CD4-positive, CD25-positive, alpha-beta regulatory T cell (primary cell): ENCODE measurements at regions not wholly inside any gene's neighbourhood (a gene's known extent, or its start where the extent isn't known, plus 50 kb on each side); places are given as distances from the start of the nearest gene placed in this dataset.

Experiments
- ATAC-seq, 2 donors: fragments of 150-1000 bp; cut with Tn5 transposase; one replicate each; pipeline ENCODE4 v1.10.0; 2021; ENCODE audit warnings: low read depth in 2 of 2, moderate number of reproducible peaks in 2 of 2, moderate library complexity in 1 of 2
- DNase-seq, 3 donors: peaks; one replicate each; pipeline versions ENCODE4 v3.0.0 to v3.0.0-alpha.2; 2012 to 2022; ENCODE audit warnings: mixed read lengths in 1 of 3
- H3K27ac ChIP-seq: one replicate; pipeline ENCODE4 v1.7.0; 2013; ENCODE audit warnings: mild to moderate bottlenecking, low read length; ENCODE audit not compliant: insufficient read depth, poor library complexity, severe bottlenecking
- H3K27me3 ChIP-seq: one replicate; pipeline ENCODE4 v1.7.0; 2013; ENCODE audit warnings: low read length; ENCODE audit not compliant: control insufficient read depth, insufficient read depth
- H3K36me3 ChIP-seq: one replicate; pipeline ENCODE4 v1.7.0; 2013; ENCODE audit warnings: mild to moderate bottlenecking, low read length, moderate library complexity; ENCODE audit not compliant: control insufficient read depth, insufficient read depth
- H3K4me1 ChIP-seq: 2 replicates; pipeline ENCODE4 v1.7.0; 2013; ENCODE audit warnings: mild to moderate bottlenecking, low read length; ENCODE audit not compliant: insufficient read depth, control insufficient read depth, poor library complexity, severe bottlenecking
- H3K4me3 ChIP-seq: one replicate; pipeline ENCODE4 v1.7.0; 2013; ENCODE audit warnings: low read depth, mild to moderate bottlenecking, low read length, moderate library complexity
- H3K9me3 ChIP-seq, 2 experiments: 1 replicate in 1 of 2; 2 replicates in 1 of 2; pipeline ENCODE4 v1.7.0; 2013; ENCODE audit warnings: low read length in 2 of 2, mild to moderate bottlenecking in 1 of 2, moderate library complexity in 1 of 2; ENCODE audit not compliant: control insufficient read depth in 2 of 2
- H3K27ac Mint-ChIP-seq, 3 donors: one replicate each; pipeline ENCODE4 v1.8.0; 2020 to 2022; ENCODE audit warnings: mild to moderate bottlenecking in 3 of 3, mixed read lengths in 3 of 3, moderate library complexity in 2 of 3
- H3K27me3 Mint-ChIP-seq: one replicate; pipeline ENCODE4 v1.8.0; 2022; ENCODE audit warnings: mild to moderate bottlenecking, mixed read lengths
- H3K36me3 Mint-ChIP-seq: one replicate; pipeline ENCODE4 v1.8.0; 2020; ENCODE audit warnings: mixed read lengths
- H3K4me1 Mint-ChIP-seq, 4 donors: one replicate each; pipeline ENCODE4 v1.8.0; 2020 to 2022; ENCODE audit warnings: mixed read lengths in 4 of 4, mild to moderate bottlenecking in 1 of 4
- H3K4me3 Mint-ChIP-seq, 4 donors: one replicate each; pipeline ENCODE4 v1.8.0; 2020 to 2022; ENCODE audit warnings: mild to moderate bottlenecking in 4 of 4, mixed read lengths in 4 of 4, moderate library complexity in 3 of 4
- H3K9me3 Mint-ChIP-seq, 7 donors: one replicate each; pipeline ENCODE4 v1.8.0; 2020 to 2022; ENCODE audit warnings: mixed read lengths in 7 of 7, mild to moderate bottlenecking in 3 of 7, moderate library complexity in 2 of 7

DNA sequence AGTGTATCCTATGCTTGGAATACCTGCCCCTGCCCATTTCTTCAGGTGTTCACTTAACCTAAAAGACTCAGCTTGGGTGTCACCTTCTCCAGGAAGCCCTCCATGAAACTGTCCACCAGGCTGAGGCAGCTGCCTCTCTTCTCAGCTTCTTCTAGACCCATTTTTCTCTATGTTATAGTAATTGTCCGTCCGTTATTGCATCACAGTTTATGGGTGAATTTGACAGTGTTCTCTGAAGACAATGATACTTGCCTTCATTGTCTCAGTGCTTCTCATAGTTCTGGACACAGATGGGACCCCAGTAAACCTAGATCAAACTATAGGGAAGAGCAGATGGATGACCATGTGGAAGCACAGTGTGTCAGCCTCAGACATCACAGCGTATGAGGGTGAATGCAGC is 238.0 kb upstream of the MOCS1 start:
- ATAC-seq: no peak
- Mint-ChIP-seq H3K27me3 (peaks cover 3% of the 10 kb centered on the region), H3K4me1 (no peaks in the 10 kb centered on the region), H3K4me3 (no peak overlapping the region), H3K9me3 (peaks cover 0 to 5% (median 0%) of the 10 kb centered on the region in 7 donors), H3K36me3 (no peaks in the 10 kb centered on the region), H3K27ac (no peak overlapping the region)
- Histone ChIP-seq H3K9me3 (no peaks in the 10 kb centered on the region), H3K4me3 (no peak overlapping the region), H3K27me3 (no peaks in the 10 kb centered on the region), H3K4me1 (no peaks in the 10 kb centered on the region), H3K27ac (no peak overlapping the region), H3K36me3 (no peaks in the 10 kb centered on the region)
- no peak for DNase-seq

DNA sequence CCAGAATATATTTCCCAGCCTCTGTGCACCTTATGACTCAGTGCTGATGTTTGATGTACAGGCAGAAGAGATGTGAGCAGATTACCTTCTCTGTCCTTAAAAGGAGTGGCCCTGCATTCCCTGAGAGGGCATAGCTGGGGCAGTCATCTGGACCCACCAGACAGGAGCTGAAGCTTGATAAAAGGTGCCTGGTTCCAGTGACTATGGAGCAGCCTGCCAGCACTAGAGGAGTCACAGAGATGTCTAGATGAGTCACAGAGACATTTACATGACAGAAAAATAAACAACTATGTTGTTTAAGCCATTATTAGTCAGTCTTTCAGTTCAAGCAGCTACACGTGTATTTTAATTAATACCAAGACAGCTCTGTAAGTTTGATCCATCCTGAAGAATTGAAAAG is 237.1 kb upstream of the MOCS1 start:
- Histone ChIP-seq H3K4me1 (no peaks in the 10 kb centered on the region), H3K9me3 (no peaks in the 10 kb centered on the region), H3K27me3 (no peaks in the 10 kb centered on the region), H3K27ac (no peak overlapping the region), H3K36me3 (no peaks in the 10 kb centered on the region), H3K4me3 (no peak overlapping the region)
- DNase-seq (no peak), ATAC-seq (no peak)
- peaks cover 0 to 3% (median 0%) of the 10 kb centered on the region in 7 donors for H3K9me3 Mint-ChIP-seq
- no peaks in the 10 kb centered on the region for H3K36me3 Mint-ChIP-seq
- no peak overlapping the region for H3K4me3 Mint-ChIP-seq
- no peak overlapping the region for H3K27ac Mint-ChIP-seq
- no peaks in the 10 kb centered on the region for H3K27me3 Mint-ChIP-seq
- H3K4me1 Mint-ChIP-seq: no peaks in the 10 kb centered on the region

DNA sequence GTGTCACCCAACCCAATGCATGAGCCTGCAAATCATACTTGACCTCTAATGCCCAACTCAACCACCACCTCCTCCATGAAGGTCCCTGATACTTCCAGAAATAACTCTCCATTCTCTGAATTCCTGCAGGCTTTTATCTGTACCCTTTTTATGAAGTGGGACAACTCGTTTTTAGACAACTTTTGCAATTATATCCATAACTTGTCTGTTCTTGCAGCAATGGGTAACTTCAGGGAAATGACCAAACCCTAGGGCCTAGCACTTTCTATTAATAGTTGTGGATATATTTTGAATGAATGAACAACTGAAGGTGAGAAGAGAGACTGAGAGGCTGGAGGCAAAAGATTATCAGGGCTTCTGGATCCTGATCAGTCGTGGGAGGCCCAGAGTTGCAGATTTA is 236.6 kb upstream of the MOCS1 start:
- no peak overlapping the region for H3K27ac Mint-ChIP-seq
- Histone ChIP-seq H3K4me3 (no peak overlapping the region), H3K9me3 (no peaks in the 10 kb centered on the region), H3K27me3 (no peaks in the 10 kb centered on the region), H3K27ac (no peak overlapping the region), H3K36me3 (no peaks in the 10 kb centered on the region), H3K4me1 (no peaks in the 10 kb centered on the region)
- no peak for DNase-seq
- H3K9me3 Mint-ChIP-seq: peaks cover 0 to 3% (median 0%) of the 10 kb centered on the region in 7 donors
- no peak overlapping the region for H3K4me3 Mint-ChIP-seq
- no peak for ATAC-seq
- H3K36me3 Mint-ChIP-seq: no peaks in the 10 kb centered on the region
- H3K27me3 Mint-ChIP-seq: no peaks in the 10 kb centered on the region
- no peaks in the 10 kb centered on the region for H3K4me1 Mint-ChIP-seq

DNA sequence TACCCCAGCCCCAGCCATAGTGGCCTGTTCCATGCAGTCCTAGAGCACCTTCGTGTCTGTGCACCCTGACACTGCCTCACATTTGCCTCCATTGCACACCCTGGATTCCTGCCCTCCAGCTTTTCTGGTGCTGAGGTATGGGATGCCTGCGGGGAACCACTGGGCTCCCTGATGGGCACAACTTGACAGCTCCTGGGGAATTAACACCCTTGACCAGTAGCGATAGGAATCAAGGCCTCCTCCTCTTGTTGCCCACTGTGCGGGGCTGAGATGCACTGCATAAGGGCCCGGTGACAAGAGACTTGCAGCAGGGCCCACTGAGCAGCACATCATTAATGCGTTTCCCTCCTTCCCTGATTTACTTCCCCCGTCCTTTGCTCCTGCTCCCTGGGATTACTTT is 235.6 kb upstream of the MOCS1 start:
- no peaks in the 10 kb centered on the region for H3K9me3 ChIP-seq
- no peak overlapping the region for H3K4me3 ChIP-seq
- H3K27ac Mint-ChIP-seq: no peak overlapping the region
- H3K36me3 ChIP-seq: no peaks in the 10 kb centered on the region
- no peaks in the 10 kb centered on the region for H3K4me1 Mint-ChIP-seq
- DNase-seq (no peak), ATAC-seq (no peak)
- H3K36me3 Mint-ChIP-seq: no peaks in the 10 kb centered on the region
- H3K27me3 Mint-ChIP-seq: no peaks in the 10 kb centered on the region
- peaks cover 0 to 2% (median 0%) of the 10 kb centered on the region in 7 donors for H3K9me3 Mint-ChIP-seq
- no peak overlapping the region for H3K4me3 Mint-ChIP-seq
- no peaks in the 10 kb centered on the region for H3K27me3 ChIP-seq
- no peaks in the 10 kb centered on the region for H3K4me1 ChIP-seq
- H3K27ac ChIP-seq: no peak overlapping the region

DNA sequence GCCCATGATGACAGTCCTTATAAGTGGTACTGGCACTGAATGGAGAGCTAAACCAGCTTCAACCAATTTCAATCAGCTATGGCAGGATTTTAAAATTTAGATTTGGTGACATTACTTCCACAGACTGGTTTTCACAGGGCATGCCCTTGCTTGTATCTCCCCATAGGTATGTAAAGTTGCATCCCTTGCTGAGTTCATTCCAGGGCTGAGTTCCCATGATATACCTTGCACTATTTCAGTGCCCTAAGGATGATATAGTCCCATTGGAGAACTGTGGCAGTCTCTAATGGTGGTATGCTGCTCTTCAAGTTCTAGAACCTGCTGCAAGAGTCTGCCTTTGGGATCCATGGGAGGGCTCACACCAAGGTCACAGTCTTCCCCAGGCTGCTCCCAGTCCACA is 232.7 kb upstream of the MOCS1 start:
- no peaks in the 10 kb centered on the region for H3K36me3 ChIP-seq
- no peaks in the 10 kb centered on the region for H3K27me3 Mint-ChIP-seq
- no peak overlapping the region for H3K27ac Mint-ChIP-seq
- ATAC-seq (no peak), DNase-seq (no peak)
- peaks cover 0 to 2% (median 0%) of the 10 kb centered on the region in 7 donors for H3K9me3 Mint-ChIP-seq
- no peaks in the 10 kb centered on the region for H3K9me3 ChIP-seq
- no peaks in the 10 kb centered on the region for H3K36me3 Mint-ChIP-seq
- no peak overlapping the region for H3K4me3 Mint-ChIP-seq
- no peak overlapping the region for H3K4me3 ChIP-seq
- H3K27ac ChIP-seq: no peak overlapping the region
- no peaks in the 10 kb centered on the region for H3K4me1 ChIP-seq
- H3K27me3 ChIP-seq: no peaks in the 10 kb centered on the region
- no peaks in the 10 kb centered on the region for H3K4me1 Mint-ChIP-seq

DNA sequence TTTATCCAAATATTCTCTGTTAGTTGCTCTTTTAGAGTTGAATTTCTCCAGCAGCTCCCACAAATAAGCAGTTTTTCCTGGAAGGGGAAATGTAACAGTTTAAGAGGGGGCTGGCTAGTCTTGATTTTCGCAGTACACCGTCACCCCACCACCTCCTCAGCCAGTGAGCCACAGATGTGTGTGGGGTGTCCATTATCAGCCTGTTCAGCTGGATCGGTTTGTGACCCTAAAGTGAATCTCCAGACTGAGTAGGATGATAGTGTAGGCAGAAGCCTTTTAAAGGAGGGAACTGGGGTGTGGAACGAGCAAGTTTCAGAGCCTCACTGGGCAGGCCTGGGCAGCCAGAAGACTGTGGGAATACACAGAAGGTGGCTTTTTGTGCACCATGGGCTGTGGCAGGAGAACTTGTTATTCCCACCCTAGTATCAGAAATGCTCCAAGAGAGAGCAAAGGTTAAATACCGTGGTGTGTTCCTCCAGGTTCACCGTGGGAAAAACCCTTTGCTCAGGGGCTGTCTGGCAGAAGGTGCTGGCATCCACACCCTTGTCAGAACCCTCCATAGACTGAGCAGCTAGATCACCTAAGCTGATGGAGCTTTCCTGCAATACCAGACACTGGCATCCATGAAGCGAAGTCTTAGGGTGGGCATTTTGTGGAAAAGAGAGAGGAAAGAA is 230.9 kb upstream of the MOCS1 start:
- no peaks in the 10 kb centered on the region for H3K27me3 ChIP-seq
- H3K4me3 ChIP-seq: no peak overlapping the region
- Mint-ChIP-seq H3K36me3 (no peaks in the 10 kb centered on the region), H3K9me3 (peaks cover 0 to 2% (median 0%) of the 10 kb centered on the region in 7 donors), H3K27me3 (no peaks in the 10 kb centered on the region), H3K27ac (no peak overlapping the region), H3K4me1 (no peaks in the 10 kb centered on the region), H3K4me3 (no peak overlapping the region)
- H3K9me3 ChIP-seq: no peaks in the 10 kb centered on the region
- ATAC-seq (no peak), DNase-seq (no peak)
- H3K27ac ChIP-seq: no peak overlapping the region
- no peaks in the 10 kb centered on the region for H3K36me3 ChIP-seq
- H3K4me1 ChIP-seq: no peaks in the 10 kb centered on the region

DNA sequence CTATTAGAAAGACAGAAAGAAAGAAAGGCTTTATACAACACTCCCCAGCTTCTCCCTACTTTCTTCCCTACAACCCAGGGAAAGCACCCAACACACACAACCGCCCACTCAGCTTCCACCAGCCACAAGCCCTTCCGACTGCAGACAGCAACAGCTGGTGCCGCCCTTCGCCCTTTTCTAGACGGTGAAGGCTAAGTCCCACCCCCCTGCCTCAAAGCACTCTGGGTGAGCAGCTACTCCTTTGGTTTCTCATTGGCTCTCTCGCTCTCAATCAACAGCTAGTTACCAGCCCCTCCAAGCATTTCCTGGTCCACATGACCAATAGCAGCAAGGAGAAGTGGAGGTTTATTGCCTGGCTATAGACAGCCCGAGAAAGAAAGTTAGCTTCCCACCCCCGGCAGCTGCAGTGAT is 230.1 kb upstream of the MOCS1 start:
- no peaks in the 10 kb centered on the region for H3K36me3 ChIP-seq
- Mint-ChIP-seq H3K27me3 (no peaks in the 10 kb centered on the region), H3K4me1 (no peaks in the 10 kb centered on the region), H3K27ac (no peak overlapping the region), H3K9me3 (peaks cover 0 to 2% (median 0%) of the 10 kb centered on the region in 7 donors), H3K36me3 (no peaks in the 10 kb centered on the region), H3K4me3 (no peak overlapping the region)
- H3K4me1 ChIP-seq: no peaks in the 10 kb centered on the region
- ATAC-seq: no peak
- no peak overlapping the region for H3K4me3 ChIP-seq
- H3K27me3 ChIP-seq: no peaks in the 10 kb centered on the region
- no peak overlapping the region for H3K27ac ChIP-seq
- DNase-seq: no peak
- no peaks in the 10 kb centered on the region for H3K9me3 ChIP-seq

DNA sequence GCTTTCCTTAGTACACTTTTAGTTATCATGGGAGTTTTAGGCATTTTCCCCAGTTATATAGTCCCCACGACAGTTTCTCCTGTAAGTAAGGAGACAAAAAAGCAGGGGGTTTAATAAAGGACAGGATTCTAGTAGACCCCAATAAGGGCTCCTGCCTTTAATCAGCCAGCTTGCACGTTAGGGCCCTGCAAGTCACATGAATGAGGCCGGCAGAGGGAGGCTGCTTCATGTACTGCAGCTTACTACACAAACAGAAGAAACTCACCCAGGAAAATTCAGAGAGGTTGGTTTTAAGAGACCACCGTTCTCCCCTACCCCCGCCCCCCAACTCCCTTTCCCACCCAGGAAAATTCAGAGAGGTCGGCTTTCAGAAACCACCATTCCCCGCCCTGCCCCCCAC is 229.7 kb upstream of the MOCS1 start:
- Mint-ChIP-seq H3K27ac (no peak overlapping the region), H3K4me1 (no peaks in the 10 kb centered on the region), H3K9me3 (peaks cover 0 to 2% (median 0%) of the 10 kb centered on the region in 7 donors), H3K27me3 (peaks cover under 1% of the 10 kb centered on the region), H3K4me3 (no peak overlapping the region), H3K36me3 (no peaks in the 10 kb centered on the region)
- Histone ChIP-seq H3K27ac (no peak overlapping the region), H3K9me3 (no peaks in the 10 kb centered on the region), H3K36me3 (no peaks in the 10 kb centered on the region), H3K27me3 (no peaks in the 10 kb centered on the region), H3K4me1 (no peaks in the 10 kb centered on the region), H3K4me3 (no peak overlapping the region)
- ATAC-seq: no peak
- DNase-seq: no peak
